GM18870 (cell line): ENCODE measurements at regions not wholly inside any gene's neighbourhood (a gene's known extent, or its start where the extent isn't known, plus 50 kb on each side); places are given as distances from the start of the nearest gene placed in this dataset.
A peak's percentile ranks its signal among the peaks of the same experiment; 100 is the strongest.
"Not testable (repeated sequence)": the region's sequence is repeated elsewhere in the genome, so short reads cannot be mapped to it uniquely, and the experiment has no call there.

Source experiments
- ATAC-seq: cut with Tn5 transposase; IDR thresholded peaks from one replicate; pipeline ENCODE4 v1.9.1; 2021; ENCODE audit warnings: moderate library complexity; ENCODE audit not compliant: unreplicated experiment

DNA sequence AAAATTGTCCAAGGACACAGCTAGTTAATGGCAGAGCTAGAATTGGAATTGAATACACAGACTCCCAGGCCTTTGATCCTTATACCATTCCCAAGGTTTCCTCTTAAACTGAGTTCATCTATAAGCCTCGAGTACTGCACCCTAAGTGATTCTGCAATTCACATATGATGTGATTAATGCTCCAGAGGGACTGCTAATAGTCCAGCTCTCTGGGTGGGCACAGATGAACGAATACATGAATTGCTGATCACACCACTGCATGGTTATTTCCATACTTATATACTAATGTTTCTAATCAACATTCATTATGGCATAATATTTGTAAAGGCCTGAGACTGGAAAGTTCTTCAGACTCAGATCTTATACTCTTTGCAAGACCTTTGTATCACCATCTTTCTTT lies 101.8 kb downstream of the NUFIP1 start:
- no peak for ATAC-seq

DNA sequence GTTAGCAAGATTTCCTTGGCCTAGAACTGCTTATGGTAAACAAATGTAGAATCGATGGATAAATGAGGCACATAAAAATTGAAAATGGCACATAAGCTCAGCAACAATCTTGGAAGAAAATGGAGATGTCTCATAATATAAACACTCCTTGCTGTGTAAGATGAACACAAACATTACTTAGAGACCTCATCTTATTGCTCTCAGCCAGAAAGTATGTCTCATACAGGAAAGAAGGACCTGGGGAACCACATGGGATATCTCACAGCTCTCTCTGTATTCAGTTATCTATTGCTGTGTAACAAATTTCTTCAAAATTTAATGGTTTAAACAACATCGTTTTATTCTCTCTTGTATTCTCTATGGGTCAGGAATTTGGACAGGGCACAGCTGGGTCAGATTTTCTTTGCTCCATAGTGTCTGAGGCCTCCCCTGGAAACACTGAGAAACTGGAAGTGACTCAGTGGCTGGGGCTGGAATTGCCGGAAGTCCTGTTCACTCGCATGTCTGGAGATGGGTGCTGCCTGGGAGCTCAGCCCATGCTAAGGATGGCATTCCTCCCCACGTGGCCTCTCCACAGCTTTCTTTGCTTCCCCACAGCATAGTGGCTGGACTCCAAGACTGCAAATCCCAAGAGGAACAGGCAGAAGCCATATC lies 105.1 kb downstream of the NUFIP1 start:
- no peak for ATAC-seq

GRCh38 chr13:44879452-44880058 lies 109.7 kb downstream of the NUFIP1 start:
- ATAC-seq, result no peak

- no peak for ATAC-seq
Measured at GRCh38 chr13:44876782-44877324, 112.4 kb downstream of the NUFIP1 start.

- ATAC-seq, result no peak
Measured at GRCh38 chr13:44874886-44875630, 114.2 kb downstream of the NUFIP1 start.

- ATAC-seq, result no peak
Measured at GRCh38 chr13:44874176-44874575, 115.1 kb downstream of the NUFIP1 start.

- ATAC-seq, result no peak
Measured at GRCh38 chr13:44873461-44873860, 115.8 kb downstream of the NUFIP1 start.

DNA sequence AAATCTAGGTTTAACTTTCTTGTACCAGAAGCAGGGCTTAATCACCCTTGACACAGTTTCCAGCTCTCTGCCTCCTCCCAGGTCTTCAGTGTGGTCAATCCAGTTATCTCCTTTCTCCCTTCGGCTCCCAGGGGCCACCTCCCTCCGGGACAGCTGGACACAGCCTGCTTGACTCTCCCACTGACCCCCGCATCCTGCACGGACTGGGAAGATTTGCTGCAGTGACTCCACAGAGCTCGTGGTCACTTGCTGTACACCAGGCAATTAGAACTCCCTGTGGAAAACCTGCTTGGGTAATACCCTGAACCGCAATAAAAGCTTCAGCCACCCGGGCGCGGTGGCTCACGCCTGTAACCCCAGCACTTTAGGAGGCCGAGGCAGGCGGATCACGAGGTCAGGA lies 116.5 kb downstream of the NUFIP1 start:
- ATAC-seq, result no peak

DNA sequence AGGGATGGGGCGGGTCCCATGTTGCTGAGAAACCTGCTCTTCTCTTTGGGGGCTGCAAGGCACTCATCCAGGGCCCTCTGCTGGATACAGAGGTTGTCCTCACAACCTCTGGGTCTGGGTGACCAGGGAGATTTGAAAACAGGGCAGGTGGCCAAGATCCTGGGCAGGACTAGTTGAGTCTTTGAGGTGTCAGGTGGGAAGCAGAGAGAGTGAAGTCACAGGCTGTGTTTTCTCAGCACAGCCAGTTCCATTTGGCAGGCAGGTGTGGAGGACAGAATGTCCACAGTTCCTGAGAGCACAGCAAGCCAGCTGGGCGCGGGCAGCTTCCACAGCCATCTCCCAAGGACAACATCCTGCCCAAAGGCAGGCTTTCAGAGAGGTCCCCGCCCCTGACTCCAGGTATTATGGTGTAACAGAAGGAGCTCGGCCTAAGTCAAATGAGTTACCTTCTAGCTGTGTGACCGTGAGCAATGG lies 118.8 kb downstream of the NUFIP1 start:
- ATAC-seq, result no peak

- no peak for ATAC-seq
Measured at GRCh38 chr13:44869167-44869566, 120.1 kb downstream of the NUFIP1 start.

DNA sequence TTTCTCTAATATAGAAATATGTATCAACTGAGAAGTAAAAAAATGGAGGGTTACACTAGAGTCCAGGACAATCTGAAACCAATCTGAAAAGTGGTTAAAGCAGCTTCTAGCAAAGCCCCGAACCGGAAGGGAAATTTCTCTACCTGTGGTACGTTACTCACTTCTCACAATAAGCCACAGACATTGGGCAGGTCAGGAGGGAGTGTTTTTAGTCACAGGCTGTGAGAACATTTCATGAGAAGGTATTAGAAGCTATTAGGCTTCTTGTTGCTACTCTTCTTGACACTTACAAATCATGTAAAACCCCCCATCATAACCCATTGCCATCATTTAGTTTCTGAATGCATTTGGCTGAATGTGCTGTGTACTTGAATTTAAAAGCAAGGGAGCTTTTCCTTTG lies 120.9 kb downstream of the NUFIP1 start:
- peak; percentile 97 for ATAC-seq

DNA sequence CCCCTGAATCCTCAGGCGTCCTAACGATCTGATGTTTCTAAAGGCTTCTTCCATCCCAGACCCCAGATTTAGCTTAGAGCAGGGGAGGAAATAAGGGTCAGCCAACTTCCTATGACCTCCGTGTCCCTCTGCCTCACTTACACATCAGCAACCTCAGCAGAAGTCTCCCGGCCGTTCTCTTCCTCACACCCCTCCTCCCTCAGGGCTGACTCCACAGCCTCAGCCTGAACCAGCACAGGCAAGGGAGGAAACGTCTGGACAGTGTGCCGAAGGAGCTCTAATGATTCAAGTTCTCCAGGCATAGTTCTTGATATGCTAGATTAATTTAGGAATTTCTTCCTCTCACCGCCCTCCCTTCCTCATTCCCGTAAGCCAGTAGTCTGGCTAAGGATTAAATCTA lies 121.4 kb downstream of the NUFIP1 start:
- no peak for ATAC-seq

DNA sequence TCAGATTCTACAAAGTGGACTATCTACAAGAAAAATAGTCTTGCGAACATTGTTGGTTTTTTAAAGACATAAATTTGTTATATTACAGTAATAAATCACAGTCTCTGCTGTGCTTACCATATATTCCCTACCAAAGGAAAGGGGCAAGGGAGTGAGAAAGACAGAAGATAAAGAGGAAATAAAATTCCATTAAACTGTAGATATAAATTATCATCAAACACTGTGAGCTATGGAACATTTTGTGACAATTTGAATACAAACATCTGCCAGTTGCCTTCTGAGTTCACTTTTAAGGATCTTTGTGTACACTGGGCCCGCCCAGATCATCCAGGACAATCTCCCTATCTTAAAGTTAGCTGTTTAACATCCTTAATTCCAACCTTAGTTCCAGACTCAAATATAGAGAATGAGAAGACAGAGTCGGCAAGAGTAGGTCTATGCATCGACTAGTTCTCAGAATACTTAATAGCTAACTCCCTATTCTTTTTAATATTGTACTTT lies 122.8 kb downstream of the NUFIP1 start:
- no peak for ATAC-seq

- ATAC-seq, result no peak
Measured at GRCh38 chr13:44865722-44866410, 123.4 kb downstream of the NUFIP1 start.

GRCh38 chr13:44863641-44864040 lies 125.6 kb downstream of the NUFIP1 start:
- ATAC-seq, result not testable (repeated sequence)

DNA sequence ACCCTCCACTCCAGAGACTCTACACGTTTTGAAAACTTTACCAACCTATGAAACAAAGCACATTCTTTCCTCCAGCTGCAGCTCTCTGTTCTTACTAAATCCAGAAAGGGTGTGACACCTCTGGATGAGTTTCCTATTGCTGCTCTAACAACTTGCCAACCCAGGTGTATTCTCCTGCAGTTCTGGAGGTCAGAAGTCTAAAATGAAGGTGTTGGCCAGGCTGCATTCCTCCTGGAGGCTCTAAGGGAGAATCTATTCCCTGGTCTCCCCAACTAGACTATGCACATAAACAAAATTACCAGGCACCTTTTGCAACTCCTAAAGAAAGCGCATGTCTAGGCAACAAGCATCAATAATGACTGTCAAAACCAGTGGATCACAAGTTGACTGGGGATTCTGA lies 128.8 kb downstream of the NUFIP1 start:
- ATAC-seq, result no peak

- no peak for ATAC-seq
Measured at GRCh38 chr13:44857736-44858135, 131.5 kb downstream of the NUFIP1 start.

DNA sequence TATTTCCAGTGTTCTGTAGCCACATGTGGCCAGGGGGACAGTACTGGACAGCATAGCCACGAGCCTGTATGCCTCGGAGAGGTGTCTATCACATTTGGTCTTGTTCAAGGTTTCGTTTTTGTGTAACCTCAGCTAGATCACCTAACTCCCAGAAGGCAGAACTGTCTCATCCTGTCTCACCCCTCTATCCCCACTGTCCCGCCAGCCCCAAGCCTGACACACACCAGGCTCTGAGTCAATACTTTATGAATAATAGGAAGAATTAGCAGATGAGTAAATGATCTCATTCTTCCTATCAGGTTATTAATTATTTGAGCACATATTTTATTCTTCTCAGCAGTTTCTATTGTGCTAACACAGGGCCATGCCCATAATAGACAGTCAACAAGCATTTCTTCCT lies 132.2 kb downstream of the NUFIP1 start:
- ATAC-seq, result no peak

DNA sequence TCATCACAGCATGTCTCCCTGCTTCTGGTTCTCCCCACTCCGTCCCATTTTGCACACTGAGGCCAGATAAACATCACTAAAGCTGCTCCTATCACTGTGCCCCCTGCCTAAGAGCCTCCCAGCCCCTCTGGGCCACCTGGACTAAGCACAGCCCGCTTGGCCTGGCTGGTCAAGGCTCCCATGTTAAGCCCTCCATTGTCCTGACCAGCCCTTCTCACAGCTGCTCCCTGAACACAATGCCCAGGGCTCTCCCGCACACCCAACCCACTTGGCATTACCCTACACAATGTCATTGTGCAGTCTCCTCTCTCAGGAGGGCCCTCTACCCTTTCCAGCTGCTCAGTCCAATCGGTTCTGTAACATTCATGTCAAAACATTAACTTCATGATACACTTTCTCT lies 133.4 kb downstream of the NUFIP1 start:
- ATAC-seq, result no peak

- ATAC-seq, result no peak
Measured at GRCh38 chr13:44854313-44855060, 134.8 kb downstream of the NUFIP1 start.
